Stimulated activated CD8-positive, alpha-beta memory T cell treated with anti-CD3 and anti-CD28 coated beads, Interleukin-7, amount 100 ng/mL, for 1 hour (primary cell): ENCODE measurements at regions not wholly inside any gene's neighbourhood (a gene's known extent, or its start where the extent isn't known, plus 50 kb on each side); places are given as distances from the start of the nearest gene placed in this dataset.

Experiments
- DNase-seq, 2 donors: peaks; one replicate each; pipeline ENCODE4 v3.0.0-alpha.2; 2020; ENCODE audit warnings: low read depth in 2 of 2

DNA sequence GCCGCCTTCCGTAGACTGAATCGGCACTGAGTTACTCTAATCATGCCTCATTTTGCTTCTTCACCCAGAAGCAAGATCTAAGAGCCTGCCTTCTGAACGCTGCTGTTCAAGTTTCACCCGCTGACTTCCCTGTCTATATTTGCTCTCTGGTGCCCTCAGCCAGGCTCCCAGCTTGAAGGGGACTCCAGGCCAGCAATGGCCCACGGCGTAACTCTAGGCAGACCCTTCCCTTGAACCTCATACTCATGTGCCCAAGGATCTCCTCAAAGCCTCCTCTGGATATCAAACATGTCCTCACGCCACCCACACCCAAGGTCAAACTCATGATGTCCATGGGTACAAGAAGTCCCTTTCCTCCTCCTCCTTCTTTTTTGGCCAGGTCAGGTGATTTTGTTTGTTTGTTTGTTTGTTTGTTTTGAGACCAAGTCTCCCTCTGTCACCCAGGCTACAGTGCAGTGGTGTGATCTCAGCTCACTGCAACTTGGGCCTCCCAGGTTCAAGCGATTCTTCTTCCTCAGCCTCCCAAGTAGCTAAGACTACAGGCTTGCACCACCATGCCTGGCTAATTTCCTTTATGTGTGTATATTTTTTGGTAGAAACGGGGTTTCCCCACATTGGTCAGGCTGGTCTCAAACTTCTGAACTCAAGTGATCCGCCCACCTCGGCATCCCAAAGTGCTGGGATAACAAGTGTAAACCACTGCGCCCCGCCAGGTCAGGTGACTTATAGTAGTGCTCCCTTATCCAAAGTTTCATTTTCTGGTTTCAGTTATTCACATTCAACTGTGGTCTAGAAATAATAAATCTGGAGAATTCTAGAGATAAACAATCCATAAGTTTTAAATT lies 239.0 kb downstream of the SYK start:
- DNase-seq = no peak

DNA sequence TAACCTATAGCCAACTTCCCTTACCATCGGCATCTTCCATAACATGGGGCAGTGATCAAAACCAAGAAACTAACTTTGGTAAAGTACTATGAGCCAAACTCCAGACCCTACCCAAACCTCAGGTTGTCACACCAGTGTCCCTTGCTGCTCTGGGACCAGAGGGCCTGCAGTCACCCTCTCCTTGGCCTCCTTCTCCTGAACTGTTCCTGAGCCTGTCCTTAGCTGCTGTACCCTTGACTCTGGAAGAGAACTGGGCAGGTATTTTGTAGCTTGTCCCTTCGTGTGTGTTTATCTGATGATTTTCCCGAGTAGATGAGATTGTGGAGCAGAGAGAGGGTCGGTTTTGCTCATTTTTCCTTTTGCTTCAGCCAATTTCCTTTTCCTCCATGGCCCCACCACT lies 240.4 kb downstream of the SYK start:
- DNase-seq = no peak

DNA sequence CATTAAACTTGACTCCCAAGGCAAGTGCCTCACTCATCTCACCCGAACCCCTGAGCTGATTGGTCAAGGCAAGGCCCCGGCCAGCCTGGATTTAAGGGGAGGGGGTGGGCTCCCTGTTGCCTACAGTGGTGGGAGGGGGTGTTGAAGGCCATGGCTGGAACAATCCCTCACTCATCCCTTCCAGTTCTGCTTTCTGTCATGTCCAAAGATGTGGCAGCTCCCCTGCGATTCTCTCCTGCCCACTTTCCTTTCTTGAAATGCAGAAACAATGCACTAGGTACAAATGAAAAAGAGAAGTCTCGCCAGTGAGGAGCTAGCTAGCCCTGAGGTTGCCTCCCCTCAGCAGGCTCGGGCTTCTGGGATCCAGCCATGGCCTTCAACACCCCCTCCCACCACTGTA lies 240.9 kb downstream of the SYK start:
- no peak for DNase-seq

DNA sequence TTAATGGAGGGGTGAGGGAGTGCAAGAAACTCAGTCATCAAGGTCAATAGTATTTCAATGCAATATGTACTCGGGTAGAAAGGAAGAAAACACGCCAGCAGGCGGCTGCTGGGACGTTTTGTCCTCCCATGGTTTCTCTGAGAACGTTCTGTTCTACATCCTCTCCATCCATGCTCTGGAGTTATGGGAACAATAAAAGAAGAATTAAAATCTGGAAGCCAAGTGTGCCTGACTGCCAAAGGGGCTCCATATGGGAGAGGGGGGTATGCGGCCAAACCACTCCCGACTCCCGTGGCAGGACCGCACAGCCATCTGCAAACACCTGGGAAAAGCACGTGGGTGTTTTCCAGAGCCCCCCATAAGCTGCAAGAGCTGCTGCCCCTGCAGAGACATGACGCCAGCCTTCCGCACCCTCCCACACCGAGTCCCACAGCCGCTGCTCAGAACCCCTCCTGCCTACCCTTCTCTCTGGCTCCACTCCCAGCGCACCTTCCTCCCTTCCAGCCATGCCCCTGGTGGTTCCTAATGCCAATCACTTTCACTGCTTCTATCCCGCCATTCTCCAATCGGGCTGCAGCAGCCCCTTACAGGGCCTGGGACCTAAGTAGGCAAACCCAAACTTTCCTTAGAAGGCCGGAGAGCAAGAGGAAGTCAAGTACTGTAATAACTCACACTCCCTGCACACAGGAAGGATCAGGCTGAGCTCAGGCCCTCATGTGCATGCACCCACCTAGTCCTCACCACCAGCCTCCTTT lies 241.6 kb downstream of the SYK start:
- DNase-seq = no peak

DNA sequence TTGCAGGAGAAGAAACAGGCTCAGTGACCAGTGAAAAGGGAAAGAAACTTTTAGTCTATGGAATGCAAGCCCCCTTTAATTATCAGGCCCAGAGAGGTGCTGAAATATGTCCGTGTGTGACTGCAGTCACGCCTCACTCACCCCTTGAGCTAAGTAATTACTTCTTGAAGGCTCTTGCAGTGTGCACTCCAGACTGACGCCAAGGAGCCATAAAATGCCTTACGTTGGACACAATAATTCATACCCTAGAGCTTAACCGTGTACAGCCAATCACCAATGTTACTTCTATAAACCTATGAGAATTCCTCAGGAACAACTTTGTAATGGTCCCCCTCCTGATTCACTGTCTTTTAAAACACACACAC lies 242.2 kb downstream of the SYK start:
- DNase-seq = no peak

DNA sequence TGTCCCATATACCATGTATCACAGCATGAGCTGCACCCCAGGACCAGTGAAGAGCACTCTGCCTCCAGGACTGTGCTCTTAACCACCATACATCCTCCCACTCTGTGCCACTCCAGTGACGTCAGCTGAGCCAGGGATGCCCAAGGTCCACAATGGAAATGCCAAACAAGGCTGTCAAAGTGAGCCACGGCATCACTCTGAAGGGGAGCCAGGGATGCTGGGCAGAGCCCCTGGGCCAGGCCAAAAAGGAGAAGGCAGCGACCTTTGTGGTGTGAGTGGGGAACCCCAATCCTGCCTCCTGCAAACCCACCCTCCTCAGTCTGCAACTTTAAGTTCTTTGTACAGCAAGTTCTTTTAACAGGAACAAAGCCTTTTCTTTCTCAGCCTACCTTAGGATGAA lies 242.7 kb downstream of the SYK start:
- DNase-seq = no peak

DNA sequence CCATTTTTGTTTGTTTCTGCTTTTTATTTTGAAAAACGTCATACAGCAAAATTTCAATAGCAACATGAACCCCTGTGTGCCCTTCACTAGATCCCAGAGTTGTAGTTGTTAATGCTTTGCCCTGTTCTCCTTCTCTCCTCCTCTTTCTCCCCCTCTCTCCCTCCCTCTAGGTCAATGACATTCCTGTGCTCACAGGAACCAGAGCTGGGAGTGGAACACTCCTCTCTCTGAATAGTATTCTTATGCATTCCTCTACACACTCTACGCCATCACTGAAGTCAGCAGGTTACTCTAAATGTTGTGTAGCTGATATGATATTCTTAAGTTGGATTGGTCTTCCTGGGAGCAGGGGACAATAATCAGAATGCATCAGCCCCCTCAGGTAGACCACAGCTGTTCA lies 243.4 kb downstream of the SYK start:
- no peak for DNase-seq

DNA sequence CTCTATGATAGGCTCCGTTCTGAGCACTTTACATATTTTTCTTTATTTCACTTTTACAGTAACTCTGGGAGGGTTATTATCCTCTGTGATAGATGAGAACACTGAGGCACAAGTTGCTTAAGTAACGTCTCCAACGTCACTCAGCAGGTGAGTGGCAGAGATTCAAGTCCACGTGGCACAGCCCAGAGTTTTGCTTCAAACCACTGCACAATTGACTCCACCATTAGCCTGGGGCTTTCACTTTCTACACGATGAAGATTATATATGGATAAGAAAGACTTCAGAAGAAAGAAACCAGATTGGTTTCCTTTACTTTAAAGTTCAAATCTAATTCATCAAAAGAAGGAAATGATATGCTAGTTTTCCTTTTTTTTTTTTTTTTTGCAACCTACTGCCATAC lies 245.9 kb downstream of the SYK start:
- DNase-seq = no peak

DNA sequence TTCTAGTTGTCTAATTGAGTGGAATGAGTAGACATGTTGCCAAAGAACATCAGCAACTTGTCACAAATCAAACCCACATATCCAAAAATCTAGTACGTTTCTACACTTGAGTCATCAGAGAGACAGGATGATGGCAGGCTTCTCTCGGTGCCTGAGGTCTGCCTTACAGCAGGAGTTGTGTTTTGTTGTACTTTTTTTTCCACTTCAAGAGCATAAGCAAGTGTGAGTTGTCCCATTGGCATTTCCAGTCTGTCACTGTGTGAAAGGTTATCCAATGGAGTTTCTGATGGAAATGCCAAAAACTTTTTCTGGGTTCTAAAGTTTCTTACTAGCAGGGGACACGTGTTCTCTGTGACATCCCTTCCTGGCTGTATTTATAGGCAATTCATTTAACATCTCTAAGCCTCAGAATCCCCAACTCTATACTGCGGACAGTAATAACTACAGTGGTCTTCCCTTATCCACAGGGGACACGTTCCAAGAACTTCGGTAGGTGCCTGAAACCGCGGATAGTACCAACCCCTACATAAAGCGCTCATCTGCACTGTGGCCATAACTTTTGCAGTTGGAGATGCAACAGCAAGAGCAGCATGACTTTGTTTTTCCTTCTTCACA lies 246.5 kb downstream of the SYK start:
- no peak for DNase-seq

DNA sequence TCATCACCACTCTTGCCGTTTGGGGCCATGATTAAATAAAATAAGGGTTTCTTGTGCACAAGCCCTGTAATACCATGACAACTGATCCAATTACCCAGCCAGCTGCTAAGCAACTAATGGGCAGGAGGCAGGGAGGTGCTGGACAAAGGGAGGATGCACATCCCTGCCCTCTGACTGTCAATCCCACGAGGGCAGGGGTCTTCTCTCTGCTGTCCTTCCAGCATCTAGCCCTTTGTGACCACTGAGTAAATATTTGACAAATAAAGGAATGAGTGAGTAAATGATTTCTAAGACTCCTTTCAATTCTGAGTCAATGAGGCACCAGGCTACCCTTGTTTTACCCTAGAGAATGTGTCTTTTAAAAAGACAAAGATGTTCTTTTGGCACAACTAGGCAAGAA lies 247.1 kb downstream of the SYK start:
- DNase-seq = no peak

DNA sequence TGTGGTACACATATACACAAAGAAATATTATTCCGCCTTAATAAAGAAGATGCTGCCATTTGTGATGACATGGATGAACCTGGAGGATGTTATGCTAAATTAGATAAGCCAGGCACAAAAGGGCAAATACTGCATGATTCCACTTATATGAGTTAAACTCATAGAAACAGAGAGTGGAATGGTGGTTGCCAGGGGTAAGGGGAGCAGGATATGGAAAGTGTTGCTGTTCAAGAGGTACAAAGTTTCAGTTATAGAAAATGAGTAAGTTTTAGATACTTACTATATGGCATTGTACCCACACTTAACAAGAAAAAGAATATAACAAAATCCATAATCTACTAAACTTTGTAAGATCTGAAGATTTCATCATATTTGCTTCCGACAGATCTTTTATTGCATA lies 252.2 kb downstream of the SYK start:
- DNase-seq = no peak

DNA sequence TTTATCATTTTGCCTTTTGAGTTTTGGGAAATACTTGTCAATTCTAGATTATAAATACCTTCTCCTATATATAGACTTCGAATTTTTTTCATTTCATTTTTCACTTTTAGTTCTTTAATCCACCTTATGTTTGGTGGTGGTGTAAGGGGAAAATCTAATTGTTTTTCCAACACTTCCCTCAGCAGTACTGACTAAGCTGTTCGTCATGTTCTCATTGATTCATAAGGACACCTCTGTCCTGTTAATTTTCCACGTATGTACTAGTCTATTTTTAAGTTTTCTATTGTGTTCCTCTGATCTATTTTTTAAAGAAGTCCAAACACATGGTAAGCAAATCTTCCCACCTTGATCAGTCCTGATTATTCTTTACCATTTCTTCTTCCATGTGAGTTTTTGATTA lies 254.2 kb downstream of the SYK start:
- no peak for DNase-seq

DNA sequence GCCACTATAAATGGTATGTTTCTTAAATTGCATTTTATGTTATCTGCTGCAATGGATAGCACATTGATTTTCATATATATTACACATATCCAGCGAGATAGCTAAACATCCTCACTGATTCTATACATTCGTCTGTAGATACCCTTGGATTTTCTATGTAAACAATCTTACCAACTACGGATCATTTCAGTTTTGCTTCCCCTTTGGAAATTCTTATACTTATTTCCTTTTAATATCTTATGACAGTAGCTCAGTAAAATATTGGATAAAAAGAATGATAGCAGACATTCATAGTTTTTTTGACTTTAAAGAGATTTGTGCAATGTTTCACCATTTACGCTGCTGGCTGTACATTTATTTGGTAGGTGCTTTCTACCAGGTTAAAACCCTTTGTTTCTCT lies 254.9 kb downstream of the SYK start:
- DNase-seq = no peak

DNA sequence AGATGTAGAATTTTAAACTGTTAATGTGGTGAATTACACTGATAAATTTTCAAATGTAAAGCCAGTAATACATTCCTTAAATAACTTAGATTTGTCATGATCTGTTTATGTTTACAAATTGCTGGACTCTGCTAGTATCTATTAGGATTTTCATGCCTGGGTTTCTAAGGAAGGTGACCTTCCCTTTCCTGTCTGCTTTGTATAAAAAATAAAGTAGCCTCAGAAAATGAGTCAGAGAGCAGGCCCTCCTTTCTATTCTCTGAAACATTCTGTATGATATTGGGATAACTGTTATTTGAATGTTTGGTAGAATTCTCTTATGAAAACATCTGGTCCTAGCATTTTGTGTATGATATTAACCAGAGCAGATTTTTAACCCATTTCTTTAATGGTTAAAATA lies 255.3 kb downstream of the SYK start:
- DNase-seq = no peak

DNA sequence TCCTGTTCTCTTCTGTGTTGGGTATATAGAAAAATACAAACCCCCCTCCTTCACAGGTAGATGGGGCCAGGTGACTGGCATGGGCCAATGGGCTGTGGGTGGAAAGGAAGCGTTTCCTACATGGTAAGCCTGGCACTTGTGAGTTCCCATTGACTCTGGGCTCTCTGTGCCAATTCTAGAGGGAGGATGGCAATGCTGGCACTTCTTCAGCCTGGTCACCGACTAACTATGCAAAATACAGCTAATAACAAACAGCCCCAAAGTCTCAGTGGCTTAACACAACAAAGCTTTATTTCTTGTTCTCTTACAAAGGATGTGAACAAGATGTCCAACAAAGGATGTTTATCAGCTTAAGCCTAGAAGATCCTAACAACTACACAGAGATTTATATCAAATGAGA lies 258.1 kb downstream of the SYK start:
- DNase-seq = no peak

DNA sequence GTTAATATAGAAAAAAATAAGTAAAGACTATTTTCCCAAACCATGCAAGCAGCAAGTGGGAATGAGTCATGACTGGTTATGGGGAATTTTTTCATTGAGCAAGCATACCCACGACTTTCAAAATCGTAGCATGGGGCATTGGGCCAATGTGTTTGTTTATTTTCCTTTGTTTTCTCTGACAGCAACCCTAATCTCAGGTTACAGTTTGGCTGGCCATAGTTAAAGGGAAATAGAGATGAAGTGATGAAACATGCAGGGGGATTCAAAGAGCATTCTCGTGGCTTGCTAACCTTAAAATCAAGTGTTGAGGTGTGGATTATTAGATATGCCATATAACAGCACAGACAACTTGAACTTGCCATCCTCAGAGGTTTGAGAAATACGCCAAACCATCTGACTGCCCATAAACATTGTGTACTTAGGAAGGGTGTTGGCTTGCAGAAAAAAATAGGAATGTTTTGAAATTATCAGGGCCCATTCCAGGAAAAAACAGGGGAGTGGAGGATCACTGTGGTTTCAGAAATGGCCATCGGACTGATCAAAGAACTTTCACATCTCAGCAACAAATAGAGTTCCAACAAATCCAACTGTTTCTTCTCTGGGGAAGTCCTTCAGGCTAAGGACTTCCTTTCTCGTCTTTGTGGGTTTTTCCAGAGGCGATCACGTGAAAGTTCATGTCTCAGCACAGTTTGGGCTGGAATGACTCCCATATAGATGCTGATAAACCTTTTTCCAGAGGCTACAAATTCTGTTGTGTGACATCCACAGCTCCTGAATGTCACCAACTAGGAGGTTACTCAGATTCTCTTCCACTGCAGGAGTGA lies 259.1 kb downstream of the SYK start:
- DNase-seq = no peak

DNA sequence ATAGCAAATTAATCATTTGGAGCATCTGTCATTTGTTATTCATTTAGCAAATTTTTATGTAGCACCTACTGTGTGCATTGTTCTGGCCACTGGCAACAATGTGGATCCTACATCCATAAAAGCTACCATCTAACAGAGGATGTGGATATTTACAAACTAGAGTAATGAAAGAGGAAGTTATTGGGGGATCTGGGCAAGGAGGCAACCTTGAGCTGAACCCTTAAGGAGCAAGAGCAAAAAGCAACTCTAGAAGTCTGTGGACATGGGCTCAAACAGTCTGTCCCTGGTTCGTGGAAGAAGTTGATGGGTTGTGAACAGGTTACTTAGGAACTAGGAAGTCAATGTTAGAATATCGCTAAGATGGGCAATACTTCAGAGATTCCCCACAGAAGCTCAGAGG lies 259.9 kb downstream of the SYK start:
- no peak for DNase-seq

DNA sequence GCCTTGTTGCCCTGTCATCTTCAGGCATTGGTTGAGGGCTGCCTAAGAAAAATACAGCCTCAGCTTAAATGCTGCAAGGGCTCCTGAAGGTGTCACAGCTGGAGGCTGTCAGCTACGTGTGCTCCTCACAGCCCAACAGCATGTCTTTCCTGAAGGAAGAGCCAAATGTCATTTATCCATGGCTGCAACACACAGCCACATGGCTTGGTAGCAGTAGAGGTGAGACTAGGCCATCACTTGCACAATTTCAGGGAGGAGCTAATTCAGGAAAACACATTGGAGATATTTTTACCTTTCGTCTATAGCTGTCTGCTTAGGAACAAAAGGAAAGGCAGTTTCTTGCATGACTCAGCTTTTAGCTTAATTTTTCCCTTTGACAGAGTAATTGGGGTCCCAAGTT lies 260.7 kb downstream of the SYK start:
- DNase-seq = no peak

DNA sequence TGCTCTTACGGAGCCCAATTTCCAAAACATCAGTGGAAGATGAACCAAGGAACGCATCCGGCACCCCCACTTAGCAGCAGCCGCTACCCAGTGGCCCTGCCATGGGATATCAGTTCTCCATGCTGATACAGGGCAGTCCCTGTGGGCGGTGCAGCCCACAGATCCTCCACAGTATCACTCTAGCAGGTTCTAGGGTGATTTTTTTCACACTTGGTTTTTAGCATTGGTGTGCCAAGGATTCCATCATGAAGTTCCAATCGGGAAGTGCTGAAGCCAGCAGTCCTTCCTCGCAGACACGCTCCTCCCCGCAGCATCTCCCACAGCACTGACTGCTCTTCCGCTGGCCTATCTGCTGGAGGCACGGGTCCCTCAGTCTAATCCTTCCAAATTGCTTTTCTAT lies 261.9 kb downstream of the SYK start:
- no peak for DNase-seq

DNA sequence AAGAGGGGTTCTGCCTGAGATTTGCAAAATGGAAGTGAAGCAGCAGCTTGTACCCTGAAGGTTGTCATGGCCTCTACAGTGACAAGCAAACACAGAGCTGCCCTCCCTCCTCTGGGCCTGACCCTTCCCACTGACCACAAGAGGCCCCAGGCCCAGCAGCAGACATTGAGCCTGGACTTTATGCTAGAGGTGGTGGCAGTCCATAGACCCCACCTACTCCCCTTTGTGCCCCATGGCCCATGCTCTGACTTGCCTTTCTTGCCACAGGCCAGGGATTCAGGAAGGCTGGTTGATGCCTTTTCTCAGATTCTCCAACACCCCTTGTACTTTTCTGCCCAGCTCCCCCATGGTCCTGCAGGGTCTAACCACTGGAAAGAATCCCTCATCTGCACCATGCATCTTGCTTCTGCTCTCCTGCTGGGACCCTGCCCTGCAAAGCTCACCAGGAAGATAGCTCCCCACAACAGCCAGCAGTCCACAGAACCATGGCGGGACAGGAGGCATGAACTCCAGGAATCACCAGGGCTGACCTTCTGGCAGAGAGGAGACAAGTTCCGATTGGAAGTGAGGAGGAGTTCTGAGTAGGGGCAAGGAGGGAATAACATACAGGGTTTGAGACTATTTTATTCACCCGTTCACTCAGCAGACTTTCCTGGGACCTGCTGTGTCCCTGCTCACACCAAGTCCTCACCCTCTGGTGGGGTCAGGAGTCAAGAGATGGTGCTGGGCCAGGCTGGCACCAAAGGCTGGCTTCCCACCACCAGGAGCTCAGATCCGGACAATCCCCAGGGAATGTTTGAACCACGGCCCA lies 263.8 kb downstream of the SYK start:
- DNase-seq = no peak

DNA sequence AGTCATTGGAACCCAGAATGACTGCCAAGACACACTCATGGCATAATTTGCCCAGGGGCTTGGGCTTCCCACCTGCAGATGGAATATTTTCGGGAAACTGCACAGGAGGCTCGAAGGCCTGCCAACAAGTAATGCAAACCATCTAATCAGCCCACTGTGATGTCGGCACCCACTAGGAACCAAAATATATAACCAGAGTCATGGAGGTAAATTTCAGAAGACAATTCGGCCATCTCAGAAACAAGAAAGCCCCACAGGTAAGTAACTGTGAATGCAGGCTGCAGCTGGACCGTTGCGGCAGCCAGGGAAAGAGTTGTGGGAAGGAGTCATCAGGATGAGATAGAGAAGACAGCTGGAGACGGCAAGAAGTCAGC lies 264.4 kb downstream of the SYK start:
- DNase-seq = no peak
